ENCODE measurements at regions not wholly inside any gene's neighbourhood (a gene's known extent, or its start where the extent isn't known, plus 50 kb on each side); places are given as distances from the start of the nearest gene placed in this dataset.

- TF ChIP-seq TCF12 (IDR thresholded peaks at IDR 0.05) = no peak
- no peak for TF ChIP-seq ELF1 (IDR thresholded peaks at IDR 0.05)
- TF ChIP-seq RAD21 (IDR thresholded peaks at IDR 0.05; ENCODE audit: low read length) = no peak
- TF ChIP-seq RXRA (IDR thresholded peaks at IDR 0.05; ENCODE audit: borderline replicate concordance, low read depth) = no peak
- no peak for TF ChIP-seq FOXM1 (IDR thresholded peaks at IDR 0.05; ENCODE audit: low read depth)
- TF ChIP-seq SMC3 (IDR thresholded peaks at IDR 0.05; ENCODE audit: low read depth, low read length) = no peak
- TF ChIP-seq USF1 (IDR thresholded peaks at IDR 0.05; ENCODE audit: borderline replicate concordance, low read depth) = no peak
- TF ChIP-seq RCOR1 (IDR thresholded peaks at IDR 0.05; ENCODE audit: low read length) = no peak
- no peak for TF ChIP-seq REST (IDR thresholded peaks at IDR 0.05; ENCODE audit: low read depth, low read length)
- TF ChIP-seq NRF1 (IDR thresholded peaks at IDR 0.05; ENCODE audit: low read depth, low read length) = no peak
- no peak for TF ChIP-seq EZH2phosphoT487 (IDR thresholded peaks at IDR 0.05; ENCODE audit: borderline replicate concordance, low read depth)
- no peak for TF ChIP-seq RFX5 (IDR thresholded peaks at IDR 0.05; ENCODE audit: low read length)
- ChIA-PET CTCF (no interaction called here), POLR2A (no interaction called here)
- H3K4me2 ChIP-seq = no peak overlapping the region
- H3F3A ChIP-seq (replicated peaks; ENCODE audit: insufficient read depth) = no peaks in the 10 kb centered on the region
- H3K27ac ChIP-seq (ENCODE audit: low read depth in 2 of 2, low read length in 1 of 2) = no peak overlapping the region
- H3K4me1 ChIP-seq (ENCODE audit: control insufficient read depth in 1 of 2, insufficient read depth in 2 of 2, low read depth in 1 of 2, low read length in 1 of 2) = no peaks in the 10 kb centered on the region; a peak in 1 of 4 replicates
- no peaks in the 10 kb centered on the region for H3K79me2 ChIP-seq (ENCODE audit: insufficient read depth)
- H3K9me2 ChIP-seq = no peaks in the 10 kb centered on the region
- no peaks in the 10 kb centered on the region for H3K9me3 ChIP-seq
- H4K20me1 ChIP-seq (ENCODE audit: insufficient read depth) = no peaks in the 10 kb centered on the region
- no peaks in the 10 kb centered on the region for H3K27me3 ChIP-seq (ENCODE audit: insufficient read depth)
- DNase-seq = no peak
- H3K9ac ChIP-seq = no peak overlapping the region
- no peak overlapping the region for H3K4me3 ChIP-seq (ENCODE audit: low read depth in 2 of 2, low read length in 1 of 2)
- no peaks in the 10 kb centered on the region for H3K36me3 ChIP-seq (replicated peaks in 1 of 2; ENCODE audit: control insufficient read depth in 1 of 2, insufficient read depth in 2 of 2, low read length in 1 of 2)
- no peak overlapping the region for H2AFZ ChIP-seq (ENCODE audit: low read depth)
Observed at GRCh38 chr14:53510281-53510912, 357.3 kb upstream of the DDHD1 start.

GRCh38 chr14:53509276-53510244 is 356.4 kb upstream of the DDHD1 start:
- no peak for DNase-seq
- WGBS (ENCODE audit: low lambda C conversion rate) = 39% methylated on average over 11 of the region's 11 CpGs
- Histone ChIP-seq H3K9me3 (no peaks in the 10 kb centered on the region), H3F3A (replicated peaks; ENCODE audit: insufficient read depth) (no peaks in the 10 kb centered on the region), H3K4me1 (ENCODE audit: control insufficient read depth in 1 of 2, insufficient read depth in 2 of 2, low read depth in 1 of 2, low read length in 1 of 2) (no peaks in the 10 kb centered on the region; a peak in 1 of 4 replicates), H3K4me3 (ENCODE audit: low read depth in 2 of 2, low read length in 1 of 2) (no peak overlapping the region), H3K9ac (no peak overlapping the region), H2AFZ (ENCODE audit: low read depth) (no peak overlapping the region), H3K9me2 (no peaks in the 10 kb centered on the region), H4K20me1 (ENCODE audit: insufficient read depth) (no peaks in the 10 kb centered on the region), H3K36me3 (replicated peaks in 1 of 2; ENCODE audit: control insufficient read depth in 1 of 2, insufficient read depth in 2 of 2, low read length in 1 of 2) (no peaks in the 10 kb centered on the region), H3K4me2 (no peak overlapping the region), H3K79me2 (ENCODE audit: insufficient read depth) (no peaks in the 10 kb centered on the region), H3K27me3 (ENCODE audit: insufficient read depth) (no peaks in the 10 kb centered on the region), H3K27ac (ENCODE audit: low read depth in 2 of 2, low read length in 1 of 2) (no peak overlapping the region)
- POLR2A ChIA-PET = no interaction called here
- no peak for TF ChIP-seq FOXJ3 (CRISPR knock-in tag; IDR thresholded peaks at IDR 0.05)
- no peak for TF ChIP-seq IRF3 (IDR thresholded peaks at IDR 0.05; ENCODE audit: low read depth, low read length)
- TF ChIP-seq RCOR1 (IDR thresholded peaks at IDR 0.05; ENCODE audit: low read length) = no peak
- no peak for TF ChIP-seq MXI1 (IDR thresholded peaks at IDR 0.05; ENCODE audit: low read depth, low read length)
- CTCF ChIA-PET = no interaction called here
